HepG2 (cell line): ENCODE measurements at regions not wholly inside any gene's neighbourhood (a gene's known extent, or its start where the extent isn't known, plus 50 kb on each side); places are given as distances from the start of the nearest gene placed in this dataset.

Experiments used
- GABPB1 ChIP-seq: IDR thresholded peaks from 2 replicates; pipeline ENCODE4 v1.6.1; 2016; ENCODE audit warnings: mild to moderate bottlenecking, missing genetic modification reagents, moderate library complexity, missing compliant biosample characterization
- HNRNPL ChIP-seq: fragments of 200-400 bp; formaldehyde crosslinking; IDR thresholded peaks from 2 replicates; pipeline ENCODE4 v1.6.1; 2017; ENCODE audit warnings: mild to moderate bottlenecking, low read depth, low read length
- MIER3 ChIP-seq: IDR thresholded peaks from 2 replicates; pipeline ENCODE4 v1.6.1; 2016; ENCODE audit warnings: missing compliant biosample characterization, borderline replicate concordance
- NR3C1 ChIP-seq: sonication (generic); formaldehyde crosslinking; IDR thresholded peaks from 2 replicates; pipeline ENCODE4 v1.4.0; 2020; ENCODE audit warnings: missing genetic modification reagents
- ZSCAN20 ChIP-seq: sonication (generic); formaldehyde crosslinking; IDR thresholded peaks from 2 replicates; pipeline ENCODE4 v1.4.0; 2020; ENCODE audit warnings: missing genetic modification reagents, mild to moderate bottlenecking, borderline replicate concordance
- TF ChIP-seq, protein P1 (sequence below): sonication (generic); formaldehyde crosslinking; IDR thresholded peaks from 2 replicates; pipeline ENCODE4 v1.9.0; 2021; ENCODE audit warnings: missing genetic modification reagents, borderline replicate concordance
- TF ChIP-seq, protein P2 (sequence below): sonication (generic); formaldehyde crosslinking; conservative IDR thresholded peaks from 2 replicates; pipeline ENCODE4 v1.4.0; 2020; ENCODE audit warnings: missing genetic modification reagents
- TF ChIP-seq, protein P3 (sequence below): sonication (generic); formaldehyde crosslinking; IDR thresholded peaks from 2 replicates; pipeline ENCODE4 v1.4.0; 2020; ENCODE audit warnings: missing genetic modification reagents

DNA sequence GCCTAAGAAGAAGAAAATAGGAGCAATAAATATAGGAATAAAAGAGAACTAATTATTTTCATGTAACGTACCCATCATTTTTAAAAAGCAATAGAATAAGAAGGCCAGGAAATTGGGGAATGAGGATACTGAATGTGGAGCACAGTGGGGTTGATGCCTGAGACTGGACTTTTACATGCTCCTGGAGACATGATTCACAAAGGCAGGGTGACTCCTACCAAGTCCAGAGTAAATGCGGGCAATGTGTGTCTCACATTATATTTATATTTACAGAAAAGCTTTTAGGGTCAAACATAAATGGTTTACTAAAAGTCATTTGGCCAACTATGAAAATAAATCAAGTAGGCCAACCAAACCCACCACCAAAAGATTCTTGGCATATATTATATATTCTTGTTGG, 87.9 kb upstream of the COL5A2 start:
- TF ChIP-seq GABPB1 = no peak
- TF ChIP-seq, protein P1, sequence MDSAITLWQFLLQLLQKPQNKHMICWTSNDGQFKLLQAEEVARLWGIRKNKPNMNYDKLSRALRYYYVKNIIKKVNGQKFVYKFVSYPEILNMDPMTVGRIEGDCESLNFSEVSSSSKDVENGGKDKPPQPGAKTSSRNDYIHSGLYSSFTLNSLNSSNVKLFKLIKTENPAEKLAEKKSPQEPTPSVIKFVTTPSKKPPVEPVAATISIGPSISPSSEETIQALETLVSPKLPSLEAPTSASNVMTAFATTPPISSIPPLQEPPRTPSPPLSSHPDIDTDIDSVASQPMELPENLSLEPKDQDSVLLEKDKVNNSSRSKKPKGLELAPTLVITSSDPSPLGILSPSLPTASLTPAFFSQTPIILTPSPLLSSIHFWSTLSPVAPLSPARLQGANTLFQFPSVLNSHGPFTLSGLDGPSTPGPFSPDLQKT (CRISPR knock-in tag) = no peak
- TF ChIP-seq ZSCAN20 (CRISPR knock-in tag) = no peak
- TF ChIP-seq HNRNPL = no peak
- TF ChIP-seq, protein P2, sequence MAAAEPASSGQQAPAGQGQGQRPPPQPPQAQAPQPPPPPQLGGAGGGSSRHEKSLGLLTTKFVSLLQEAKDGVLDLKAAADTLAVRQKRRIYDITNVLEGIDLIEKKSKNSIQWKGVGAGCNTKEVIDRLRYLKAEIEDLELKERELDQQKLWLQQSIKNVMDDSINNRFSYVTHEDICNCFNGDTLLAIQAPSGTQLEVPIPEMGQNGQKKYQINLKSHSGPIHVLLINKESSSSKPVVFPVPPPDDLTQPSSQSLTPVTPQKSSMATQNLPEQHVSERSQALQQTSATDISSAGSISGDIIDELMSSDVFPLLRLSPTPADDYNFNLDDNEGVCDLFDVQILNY (CRISPR knock-in tag) = no peak
- no peak for TF ChIP-seq NR3C1
- TF ChIP-seq, protein P3, sequence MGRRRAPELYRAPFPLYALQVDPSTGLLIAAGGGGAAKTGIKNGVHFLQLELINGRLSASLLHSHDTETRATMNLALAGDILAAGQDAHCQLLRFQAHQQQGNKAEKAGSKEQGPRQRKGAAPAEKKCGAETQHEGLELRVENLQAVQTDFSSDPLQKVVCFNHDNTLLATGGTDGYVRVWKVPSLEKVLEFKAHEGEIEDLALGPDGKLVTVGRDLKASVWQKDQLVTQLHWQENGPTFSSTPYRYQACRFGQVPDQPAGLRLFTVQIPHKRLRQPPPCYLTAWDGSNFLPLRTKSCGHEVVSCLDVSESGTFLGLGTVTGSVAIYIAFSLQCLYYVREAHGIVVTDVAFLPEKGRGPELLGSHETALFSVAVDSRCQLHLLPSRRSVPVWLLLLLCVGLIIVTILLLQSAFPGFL (CRISPR knock-in tag) = no peak
- TF ChIP-seq MIER3 = no peak
